ENCODE measurements at regions not wholly inside any gene's neighbourhood (a gene's known extent, or its start where the extent isn't known, plus 50 kb on each side); places are given as distances from the start of the nearest gene placed in this dataset.

- H3K27me3 ChIP-seq (ENCODE audit: control insufficient read depth in 2 of 2, insufficient read depth in 2 of 2, low read length in 2 of 2): no peaks in the 10 kb centered on the region
- no peak for FAIRE-seq
- H3K4me2 ChIP-seq (ENCODE audit: insufficient read depth, low read length): no peak overlapping the region
- peaks cover 2% of the 10 kb centered on the region for H3K9me3 ChIP-seq (replicated peaks; ENCODE audit: control insufficient read depth, insufficient read depth, low read length)
- H4K20me1 ChIP-seq (replicated peaks; ENCODE audit: control insufficient read depth, extremely low read depth, insufficient read depth, low read length): no peaks in the 10 kb centered on the region
- H2AFZ ChIP-seq (ENCODE audit: low read depth, low read length): no peak overlapping the region
- no peaks in the 10 kb centered on the region for H3K36me3 ChIP-seq (ENCODE audit: control insufficient read depth in 2 of 2, extremely low read depth in 1 of 2, insufficient read depth in 2 of 2, low read length in 2 of 2)
- ChIA-PET POLR2A (no interaction called here), CTCF (no interaction called here)
- H3K9me1 ChIP-seq (replicated peaks; ENCODE audit: control insufficient read depth, extremely low read depth, insufficient read depth, low read length): no peaks in the 10 kb centered on the region
- H3K9ac ChIP-seq (replicated peaks; ENCODE audit: extremely low read depth, insufficient read depth, low read length): no peak overlapping the region
- H3K79me2 ChIP-seq (ENCODE audit: control insufficient read depth, insufficient read depth, low read length): no peaks in the 10 kb centered on the region
- no peak for DNase-seq (ENCODE audit: low read depth, low spot score)
- dilution Hi-C loops (cut with MboI; ENCODE audit: extremely low pct_ligation_motif_present, low sequenced_read_pairs): no loop called here
- intact Hi-C loops (cut with micrococcal nuclease): no loop called here
- no peaks in the 10 kb centered on the region for H3K4me1 ChIP-seq (ENCODE audit: control insufficient read depth, extremely low read depth, insufficient read depth, low read length)
- H3K27ac ChIP-seq (ENCODE audit: insufficient read depth, low read depth, low read length): no peak overlapping the region
- TF ChIP-seq POLR2A (IDR thresholded peaks at IDR 0.05; ENCODE audit: low read depth, low read length) (no peak), POLR2AphosphoS5 (IDR thresholded peaks at IDR 0.05; ENCODE audit: insufficient read depth, low read depth, low read length) (no peak), MYC (IDR thresholded peaks at IDR 0.05; ENCODE audit: low read depth, low read length) (no peak), EZH2 (IDR thresholded peaks at IDR 0.05; ENCODE audit: borderline replicate concordance, low read depth, low read length, severe bottlenecking) (no peak)
- TF ChIP-seq, protein P1, sequence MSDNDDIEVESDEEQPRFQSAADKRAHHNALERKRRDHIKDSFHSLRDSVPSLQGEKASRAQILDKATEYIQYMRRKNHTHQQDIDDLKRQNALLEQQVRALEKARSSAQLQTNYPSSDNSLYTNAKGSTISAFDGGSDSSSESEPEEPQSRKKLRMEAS (IDR thresholded peaks at IDR 0.05; ENCODE audit: insufficient read depth, insufficient read length): no peak
- TF ChIP-seq, protein P2, sequence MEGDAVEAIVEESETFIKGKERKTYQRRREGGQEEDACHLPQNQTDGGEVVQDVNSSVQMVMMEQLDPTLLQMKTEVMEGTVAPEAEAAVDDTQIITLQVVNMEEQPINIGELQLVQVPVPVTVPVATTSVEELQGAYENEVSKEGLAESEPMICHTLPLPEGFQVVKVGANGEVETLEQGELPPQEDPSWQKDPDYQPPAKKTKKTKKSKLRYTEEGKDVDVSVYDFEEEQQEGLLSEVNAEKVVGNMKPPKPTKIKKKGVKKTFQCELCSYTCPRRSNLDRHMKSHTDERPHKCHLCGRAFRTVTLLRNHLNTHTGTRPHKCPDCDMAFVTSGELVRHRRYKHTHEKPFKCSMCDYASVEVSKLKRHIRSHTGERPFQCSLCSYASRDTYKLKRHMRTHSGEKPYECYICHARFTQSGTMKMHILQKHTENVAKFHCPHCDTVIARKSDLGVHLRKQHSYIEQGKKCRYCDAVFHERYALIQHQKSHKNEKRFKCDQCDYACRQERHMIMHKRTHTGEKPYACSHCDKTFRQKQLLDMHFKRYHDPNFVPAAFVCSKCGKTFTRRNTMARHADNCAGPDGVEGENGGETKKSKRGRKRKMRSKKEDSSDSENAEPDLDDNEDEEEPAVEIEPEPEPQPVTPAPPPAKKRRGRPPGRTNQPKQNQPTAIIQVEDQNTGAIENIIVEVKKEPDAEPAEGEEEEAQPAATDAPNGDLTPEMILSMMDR (IDR thresholded peaks at IDR 0.05; ENCODE audit: extremely low read depth in 1 of 2, insufficient read depth in 1 of 2, low read depth in 1 of 2, low read length in 2 of 2): no peak
- no TSS peak for BruUV-seq (replicated peaks)
- H3K4me3 ChIP-seq (replicated peaks in 1 of 3; ENCODE audit: insufficient read depth in 1 of 3, low read depth in 1 of 3, low read length in 3 of 3): no peak overlapping the region
Observed at GRCh38 chr14:43143106-43143505, 1364.0 kb downstream of the FSCB start.

DNA sequence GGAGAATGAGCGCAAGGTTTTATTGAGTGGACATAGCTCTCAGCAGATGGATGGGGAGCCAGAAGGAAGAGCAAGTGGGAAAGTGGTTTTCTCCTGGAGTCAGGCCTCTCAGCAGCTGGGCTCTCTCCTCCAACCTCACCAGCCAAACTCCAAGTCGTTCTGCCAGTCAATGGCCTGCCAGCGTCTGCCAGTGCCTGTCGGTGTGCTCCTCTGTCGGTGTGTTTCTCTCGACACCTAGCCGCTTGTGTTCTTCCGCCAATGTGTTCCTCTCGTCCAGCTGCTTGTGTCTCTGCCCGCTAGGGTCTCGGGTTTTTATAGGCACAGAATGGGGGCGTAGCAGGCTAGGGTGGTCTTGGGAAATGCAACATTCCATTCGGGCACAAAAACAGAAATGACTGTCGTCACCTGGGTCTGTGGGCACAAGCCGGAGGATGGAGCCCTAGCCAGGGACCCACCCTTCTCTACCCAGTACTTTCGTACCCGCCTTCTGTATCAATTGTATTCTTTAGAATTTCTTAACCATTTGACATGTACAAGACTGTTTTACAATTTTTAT is 1365.4 kb downstream of the FSCB start:
- H3K9me1 ChIP-seq (replicated peaks; ENCODE audit: control insufficient read depth, extremely low read depth, insufficient read depth, low read length): no peaks in the 10 kb centered on the region
- no peaks in the 10 kb centered on the region for H3K27me3 ChIP-seq (ENCODE audit: control insufficient read depth in 2 of 2, insufficient read depth in 2 of 2, low read length in 2 of 2)
- no peak overlapping the region for H3K4me3 ChIP-seq (replicated peaks in 1 of 3; ENCODE audit: insufficient read depth in 1 of 3, low read depth in 1 of 3, low read length in 3 of 3)
- CTCF ChIA-PET: no interaction called here
- no peaks in the 10 kb centered on the region for H3K4me1 ChIP-seq (ENCODE audit: control insufficient read depth, extremely low read depth, insufficient read depth, low read length)
- DNase-seq (ENCODE audit: low read depth, low spot score): no peak
- no peak overlapping the region for H2AFZ ChIP-seq (ENCODE audit: low read depth, low read length)
- no peak for FAIRE-seq
- no peaks in the 10 kb centered on the region for H4K20me1 ChIP-seq (replicated peaks; ENCODE audit: control insufficient read depth, extremely low read depth, insufficient read depth, low read length)
- no peaks in the 10 kb centered on the region for H3K79me2 ChIP-seq (ENCODE audit: control insufficient read depth, insufficient read depth, low read length)
- intact Hi-C loops (cut with micrococcal nuclease): no loop called here
- BruUV-seq (replicated peaks): no TSS peak
- H3K4me2 ChIP-seq (ENCODE audit: insufficient read depth, low read length): no peak overlapping the region
- no peak overlapping the region for H3K27ac ChIP-seq (ENCODE audit: insufficient read depth, low read depth, low read length)
- peaks cover 3% of the 10 kb centered on the region for H3K9me3 ChIP-seq (replicated peaks; ENCODE audit: control insufficient read depth, insufficient read depth, low read length)
- POLR2A ChIA-PET: no interaction called here
- TF ChIP-seq POLR2AphosphoS5 (IDR thresholded peaks at IDR 0.05; ENCODE audit: insufficient read depth, low read depth, low read length): no peak
- TF ChIP-seq EZH2 (IDR thresholded peaks at IDR 0.05; ENCODE audit: borderline replicate concordance, low read depth, low read length, severe bottlenecking): no peak
- TF ChIP-seq FOS (IDR thresholded peaks at IDR 0.05; ENCODE audit: borderline replicate concordance, insufficient read depth, low read length): no peak
- TF ChIP-seq MYC (IDR thresholded peaks at IDR 0.05; ENCODE audit: low read depth, low read length): no peak
- TF ChIP-seq, protein P1 (IDR thresholded peaks at IDR 0.05; ENCODE audit: insufficient read depth, insufficient read length): no peak
- no peak for TF ChIP-seq POLR2A (IDR thresholded peaks at IDR 0.05; ENCODE audit: low read depth, low read length)
- TF ChIP-seq JUN (IDR thresholded peaks at IDR 0.05; ENCODE audit: borderline replicate concordance, insufficient read depth, insufficient read length, low read depth): no peak
- TF ChIP-seq, protein P2 (IDR thresholded peaks at IDR 0.05; ENCODE audit: extremely low read depth in 1 of 2, insufficient read depth in 1 of 2, low read depth in 1 of 2, low read length in 2 of 2): no peak
- no peak for TF ChIP-seq GATA2 (IDR thresholded peaks at IDR 0.05; ENCODE audit: insufficient read depth, insufficient read length, low read depth, low read length)
- dilution Hi-C loops (cut with MboI; ENCODE audit: extremely low pct_ligation_motif_present, low sequenced_read_pairs): no loop called here
- no peak overlapping the region for H3K9ac ChIP-seq (replicated peaks; ENCODE audit: extremely low read depth, insufficient read depth, low read length)
- H3K36me3 ChIP-seq (ENCODE audit: control insufficient read depth in 2 of 2, extremely low read depth in 1 of 2, insufficient read depth in 2 of 2, low read length in 2 of 2): no peaks in the 10 kb centered on the region

Measured in endothelial cell of umbilical vein (primary cell).